Epithelial cell of proximal tubule (primary cell): ENCODE measurements at regions not wholly inside any gene's neighbourhood (a gene's known extent, or its start where the extent isn't known, plus 50 kb on each side); places are given as distances from the start of the nearest gene placed in this dataset.

Source experiments
- DNase-seq: peaks from one replicate; pipeline ENCODE4 v3.0.0-alpha.2; 2011; ENCODE audit warnings: low read depth
- H3K4me3 ChIP-seq: 2 replicates; pipeline ENCODE4 v1.5.1; 2011; ENCODE audit warnings: low read depth, mild to moderate bottlenecking, low read length
- TF ChIP-seq, protein P1 (sequence below): conservative IDR thresholded peaks from 2 replicates; pipeline ENCODE4 v1.5.1; 2012; ENCODE audit warnings: low read depth, mild to moderate bottlenecking, low read length

DNA sequence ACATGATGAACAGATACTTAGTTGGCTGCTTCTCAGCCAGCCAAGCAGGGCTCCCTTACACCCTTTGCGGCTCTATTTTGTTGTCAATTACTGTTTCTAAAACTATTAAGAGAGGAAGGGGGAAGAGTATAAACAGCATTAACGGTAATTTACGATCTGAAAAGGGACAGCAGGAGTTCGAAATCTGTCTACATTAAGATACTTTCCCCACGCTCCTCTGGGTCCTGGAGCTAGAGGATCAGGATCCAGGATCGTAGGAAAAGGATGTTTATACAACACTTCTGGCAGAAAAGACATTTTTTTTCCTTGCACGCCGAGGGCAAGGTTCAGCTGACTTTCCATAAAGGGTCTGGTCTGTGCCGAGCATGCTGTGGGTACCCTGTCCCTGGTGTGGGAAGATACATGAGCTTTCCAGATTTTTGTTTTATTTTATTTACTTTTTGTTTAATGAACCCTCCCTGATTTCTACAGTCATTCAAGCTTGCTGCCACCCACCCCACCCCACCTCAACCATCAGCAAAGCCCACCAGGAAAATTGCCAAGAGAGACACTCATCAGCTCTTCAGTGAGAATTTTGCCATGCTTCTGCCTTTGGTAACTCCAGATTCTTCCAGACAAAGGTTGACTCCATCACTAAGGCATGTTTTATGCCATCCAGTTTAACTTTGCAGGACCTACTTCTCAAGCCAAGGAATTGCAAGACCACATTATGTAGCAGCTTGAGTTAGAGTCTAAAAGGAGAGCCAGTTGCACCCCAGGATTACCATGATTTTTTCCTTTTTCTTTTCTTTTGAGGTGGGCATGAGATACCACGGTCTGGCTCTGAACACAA lies 188.1 kb downstream of the QDPR start:
- TF ChIP-seq, protein P1, sequence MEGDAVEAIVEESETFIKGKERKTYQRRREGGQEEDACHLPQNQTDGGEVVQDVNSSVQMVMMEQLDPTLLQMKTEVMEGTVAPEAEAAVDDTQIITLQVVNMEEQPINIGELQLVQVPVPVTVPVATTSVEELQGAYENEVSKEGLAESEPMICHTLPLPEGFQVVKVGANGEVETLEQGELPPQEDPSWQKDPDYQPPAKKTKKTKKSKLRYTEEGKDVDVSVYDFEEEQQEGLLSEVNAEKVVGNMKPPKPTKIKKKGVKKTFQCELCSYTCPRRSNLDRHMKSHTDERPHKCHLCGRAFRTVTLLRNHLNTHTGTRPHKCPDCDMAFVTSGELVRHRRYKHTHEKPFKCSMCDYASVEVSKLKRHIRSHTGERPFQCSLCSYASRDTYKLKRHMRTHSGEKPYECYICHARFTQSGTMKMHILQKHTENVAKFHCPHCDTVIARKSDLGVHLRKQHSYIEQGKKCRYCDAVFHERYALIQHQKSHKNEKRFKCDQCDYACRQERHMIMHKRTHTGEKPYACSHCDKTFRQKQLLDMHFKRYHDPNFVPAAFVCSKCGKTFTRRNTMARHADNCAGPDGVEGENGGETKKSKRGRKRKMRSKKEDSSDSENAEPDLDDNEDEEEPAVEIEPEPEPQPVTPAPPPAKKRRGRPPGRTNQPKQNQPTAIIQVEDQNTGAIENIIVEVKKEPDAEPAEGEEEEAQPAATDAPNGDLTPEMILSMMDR: no peak

DNA sequence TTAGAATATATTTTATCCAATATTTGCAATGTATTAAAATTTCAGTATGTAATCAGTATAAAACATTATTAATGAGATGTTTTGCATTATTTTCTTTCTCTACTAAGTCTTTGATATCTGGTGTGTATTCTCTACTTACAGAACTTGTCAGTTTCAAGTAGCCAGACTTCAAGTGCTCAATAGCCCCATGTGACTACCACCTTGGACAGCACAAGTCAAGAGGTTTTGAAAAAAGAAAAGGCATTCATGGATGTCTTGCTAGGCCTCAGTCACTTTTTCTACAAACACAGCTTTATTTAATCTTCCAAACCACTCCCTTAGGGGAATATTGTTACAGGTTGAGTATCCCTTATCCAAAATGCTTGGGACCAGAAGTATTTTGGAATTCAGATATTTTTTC lies 189.4 kb downstream of the QDPR start:
- H3K4me3 ChIP-seq: no peak overlapping the region
- no peak for DNase-seq
- TF ChIP-seq, protein P1: no peak

More for the DNA sequence above, 188.1 kb downstream of the QDPR start:
- no peak overlapping the region for H3K4me3 ChIP-seq
- no peak for DNase-seq

DNA sequence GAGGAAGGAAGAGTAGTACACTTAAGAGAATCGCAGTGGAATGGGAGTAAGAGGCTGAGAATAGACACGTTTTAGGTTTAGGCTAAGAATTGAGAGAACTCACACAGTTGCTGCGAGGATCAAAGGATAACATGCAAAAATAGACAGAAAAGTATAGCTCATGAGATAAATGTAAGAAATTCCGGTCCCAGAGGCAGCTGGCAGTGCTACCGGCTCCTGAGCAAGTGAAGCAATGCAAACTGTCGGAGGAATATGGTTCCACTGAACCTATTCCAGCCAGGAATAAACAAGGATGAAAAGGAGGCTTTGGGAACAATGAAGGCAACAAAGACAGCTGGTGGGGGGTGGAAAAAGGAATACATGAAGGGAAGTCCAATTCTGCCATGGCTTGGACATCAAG lies 191.8 kb downstream of the QDPR start:
- DNase-seq: no peak
- TF ChIP-seq, protein P1: no peak
- no peak overlapping the region for H3K4me3 ChIP-seq

DNA sequence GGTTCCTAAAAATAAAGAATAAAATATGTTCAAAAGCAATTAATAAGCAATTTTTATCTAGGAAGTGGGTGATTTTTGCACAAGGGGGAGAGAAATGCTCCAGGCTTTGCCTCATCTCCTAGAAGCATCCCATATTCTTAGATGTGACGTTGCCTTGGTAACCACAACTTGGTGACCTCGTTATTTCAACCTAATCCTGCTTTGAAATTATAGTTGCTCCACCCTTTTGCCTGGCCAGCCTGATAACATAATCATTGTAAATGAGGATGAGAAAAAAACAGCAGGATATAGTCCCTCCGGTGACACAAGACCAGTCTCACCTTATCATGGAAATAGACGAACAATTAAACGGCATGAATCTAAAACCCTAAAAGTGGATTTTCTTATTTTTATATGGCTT lies 194.4 kb downstream of the QDPR start:
- no peak overlapping the region for H3K4me3 ChIP-seq
- DNase-seq: no peak
- TF ChIP-seq, protein P1: no peak

DNA sequence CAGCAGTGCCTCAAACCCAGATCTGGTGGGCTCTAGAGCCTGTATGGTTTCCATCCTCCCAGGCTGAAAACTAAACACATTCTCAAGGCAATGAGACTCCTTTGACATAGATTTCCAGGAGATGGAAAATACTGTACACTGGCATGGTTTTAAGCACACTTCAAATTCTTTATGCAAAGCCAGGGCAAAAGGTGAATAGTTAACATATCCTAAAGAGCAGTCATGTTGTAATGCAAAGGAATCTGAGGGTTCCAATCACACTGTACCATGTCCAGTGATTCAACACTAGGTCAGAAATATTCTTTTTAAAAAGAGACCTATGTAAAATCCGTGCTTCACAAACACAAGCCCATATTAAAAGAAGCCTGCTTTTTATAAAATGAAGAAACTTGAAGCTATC lies 195.3 kb downstream of the QDPR start:
- no peak overlapping the region for H3K4me3 ChIP-seq
- TF ChIP-seq, protein P1: no peak
- DNase-seq: no peak

DNA sequence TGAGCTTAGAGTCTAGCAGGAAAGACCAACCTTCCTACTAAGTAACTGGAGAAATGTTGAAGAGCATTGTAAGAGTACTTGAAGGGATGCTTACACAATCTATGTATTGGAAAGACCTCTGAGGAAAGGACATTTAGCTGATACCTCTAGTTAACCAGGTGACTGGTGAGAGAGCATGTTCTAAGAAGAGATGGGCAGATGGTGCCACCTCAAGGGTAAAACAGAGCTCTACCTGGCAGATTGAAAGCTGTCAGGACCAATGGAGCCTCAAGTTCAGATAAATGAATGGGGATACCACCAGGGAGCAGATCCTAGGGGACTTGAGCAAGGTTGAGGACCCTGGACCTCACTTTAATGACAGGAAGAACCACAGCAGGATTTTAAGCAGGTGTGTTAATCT lies 196.4 kb downstream of the QDPR start:
- no peak for DNase-seq
- TF ChIP-seq, protein P1: no peak
- no peak overlapping the region for H3K4me3 ChIP-seq

DNA sequence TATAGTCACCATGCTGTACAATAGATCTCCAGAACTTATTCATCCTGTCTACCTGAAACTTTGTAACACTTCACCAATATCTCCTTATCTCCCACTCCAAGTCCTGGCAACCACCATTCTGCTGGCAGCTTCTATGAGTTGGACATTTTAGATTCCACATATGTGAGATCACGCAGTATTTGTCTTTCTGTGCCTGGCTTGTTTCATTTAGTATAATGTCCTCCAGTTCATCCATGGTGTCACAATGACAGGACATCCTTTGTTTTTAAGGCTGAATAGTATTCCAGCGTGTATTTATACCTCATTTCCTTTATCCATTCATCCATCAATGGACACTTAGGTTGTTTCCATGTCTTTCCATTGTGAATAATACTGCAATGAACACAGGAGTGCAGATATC lies 198.7 kb downstream of the QDPR start:
- DNase-seq: no peak
- H3K4me3 ChIP-seq: no peak overlapping the region
- TF ChIP-seq, protein P1: no peak
